ENCODE measurements at regions not wholly inside any gene's neighbourhood (a gene's known extent, or its start where the extent isn't known, plus 50 kb on each side); places are given as distances from the start of the nearest gene placed in this dataset.

DNA sequence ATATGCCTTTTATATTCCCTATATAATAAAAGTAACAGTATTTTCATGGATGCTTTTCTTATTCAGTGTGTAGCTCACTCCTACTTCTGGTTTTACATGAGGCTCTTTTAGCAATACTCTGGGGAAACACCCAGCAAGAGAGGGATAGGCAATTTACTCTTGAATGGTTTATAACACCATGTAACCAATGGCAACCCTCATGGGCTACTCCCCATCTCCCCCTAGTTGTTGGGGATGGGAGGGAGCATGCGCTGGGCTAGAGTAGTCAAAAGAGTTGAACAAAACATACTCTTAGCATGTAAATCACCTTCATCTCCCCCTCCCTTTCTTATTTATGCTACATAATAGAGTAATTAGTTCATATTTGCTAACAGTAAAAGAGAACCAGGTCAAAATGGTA is 140.1 kb upstream of the LRFN2 start:
- TF ChIP-seq, protein P1, sequence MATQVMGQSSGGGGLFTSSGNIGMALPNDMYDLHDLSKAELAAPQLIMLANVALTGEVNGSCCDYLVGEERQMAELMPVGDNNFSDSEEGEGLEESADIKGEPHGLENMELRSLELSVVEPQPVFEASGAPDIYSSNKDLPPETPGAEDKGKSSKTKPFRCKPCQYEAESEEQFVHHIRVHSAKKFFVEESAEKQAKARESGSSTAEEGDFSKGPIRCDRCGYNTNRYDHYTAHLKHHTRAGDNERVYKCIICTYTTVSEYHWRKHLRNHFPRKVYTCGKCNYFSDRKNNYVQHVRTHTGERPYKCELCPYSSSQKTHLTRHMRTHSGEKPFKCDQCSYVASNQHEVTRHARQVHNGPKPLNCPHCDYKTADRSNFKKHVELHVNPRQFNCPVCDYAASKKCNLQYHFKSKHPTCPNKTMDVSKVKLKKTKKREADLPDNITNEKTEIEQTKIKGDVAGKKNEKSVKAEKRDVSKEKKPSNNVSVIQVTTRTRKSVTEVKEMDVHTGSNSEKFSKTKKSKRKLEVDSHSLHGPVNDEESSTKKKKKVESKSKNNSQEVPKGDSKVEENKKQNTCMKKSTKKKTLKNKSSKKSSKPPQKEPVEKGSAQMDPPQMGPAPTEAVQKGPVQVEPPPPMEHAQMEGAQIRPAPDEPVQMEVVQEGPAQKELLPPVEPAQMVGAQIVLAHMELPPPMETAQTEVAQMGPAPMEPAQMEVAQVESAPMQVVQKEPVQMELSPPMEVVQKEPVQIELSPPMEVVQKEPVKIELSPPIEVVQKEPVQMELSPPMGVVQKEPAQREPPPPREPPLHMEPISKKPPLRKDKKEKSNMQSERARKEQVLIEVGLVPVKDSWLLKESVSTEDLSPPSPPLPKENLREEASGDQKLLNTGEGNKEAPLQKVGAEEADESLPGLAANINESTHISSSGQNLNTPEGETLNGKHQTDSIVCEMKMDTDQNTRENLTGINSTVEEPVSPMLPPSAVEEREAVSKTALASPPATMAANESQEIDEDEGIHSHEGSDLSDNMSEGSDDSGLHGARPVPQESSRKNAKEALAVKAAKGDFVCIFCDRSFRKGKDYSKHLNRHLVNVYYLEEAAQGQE (IDR thresholded peaks at IDR 0.05; ENCODE audit: insufficient read depth in 1 of 2, low read depth in 2 of 2, low read length in 2 of 2) = no peak
- no peak for TF ChIP-seq SIN3A (IDR thresholded peaks at IDR 0.05; ENCODE audit: borderline replicate concordance, insufficient read depth, low read length)
- no peak for TF ChIP-seq TAF1 (IDR thresholded peaks at IDR 0.05; ENCODE audit: borderline replicate concordance, insufficient read depth, low read length)
- no peak for TF ChIP-seq POLR2AphosphoS5 (IDR thresholded peaks at IDR 0.05; ENCODE audit: low read depth, low read length)
- no peak for TF ChIP-seq FOXP2 (optimal IDR thresholded peaks at IDR 0.05; ENCODE audit: borderline replicate concordance, extremely low read depth, extremely low read length, insufficient read depth)

All from PFSK-1 (cell line).